Testis (tissue), 2 donors: ENCODE measurements at regions not wholly inside any gene's neighbourhood (a gene's known extent, or its start where the extent isn't known, plus 50 kb on each side); places are given as distances from the start of the nearest gene placed in this dataset.

ENCODE experiments used
- DNase-seq: peaks from one replicate; pipeline ENCODE4 v3.0.0-alpha.2; 2019
- H3K27ac ChIP-seq, 2 donors: fragments of 200-600 bp; sonication (generic); one replicate each; pipeline ENCODE4 v1.5.1; 2019
- H3K27me3 ChIP-seq: fragments of 200-600 bp; sonication (generic); one replicate; pipeline ENCODE4 v1.5.1; 2019
- H3K36me3 ChIP-seq: fragments of 200-600 bp; sonication (generic); one replicate; pipeline ENCODE4 v1.5.1; 2017; ENCODE audit warnings: low read depth; ENCODE audit errors: missing control alignments
- H3K4me1 ChIP-seq: fragments of 200-600 bp; sonication (generic); one replicate; pipeline ENCODE4 v1.5.1; 2019
- H3K4me3 ChIP-seq, 2 donors: fragments of 200-600 bp; sonication (generic); one replicate each; pipeline ENCODE4 v1.5.1; 2017 to 2019
- H3K9me3 ChIP-seq: fragments of 200-600 bp; sonication (generic); one replicate; pipeline ENCODE4 v1.5.1; 2017
- CTCF ChIP-seq, 3 experiments: fragments of 450-650 bp in 2 of 3; fragments of 200-600 bp in 1 of 3; sonication (generic) in 1 of 3; IDR thresholded peaks; one replicate each; pipeline ENCODE4 v1.5.1; 2016 to 2019; ENCODE audit warnings: antibody characterized with exemption in 3 of 3, mild to moderate bottlenecking in 2 of 3, moderate library complexity in 1 of 3
- POLR2A ChIP-seq: fragments of 450-650 bp; IDR thresholded peaks from one replicate; pipeline ENCODE4 v1.6.1; 2017; ENCODE audit warnings: antibody characterized with exemption, mild to moderate bottlenecking, moderate library complexity
- WGBS, 2 donors: methylation state at CpG; one replicate each; pipeline ENCODE4 v1.1.5; 2018; 5-methylcytosine and 5-hydroxymethylcytosine counted together
- intact Hi-C: fragments of 100-400 bp; cut with DNase I; formaldehyde crosslinking; loops from one replicate; pipeline ENCODE4 v1.15.1; 2023; ENCODE audit warnings: low total_unique reads

GRCh38 chr1:22236900-22237299, 94.0 kb upstream of the WNT4 start:
- no peak overlapping the region for H3K27ac ChIP-seq
- H3K4me3 ChIP-seq = no peak overlapping the region
- H3K9me3 ChIP-seq = no peaks in the 10 kb centered on the region
- no peaks in the 10 kb centered on the region for H3K27me3 ChIP-seq
- no peak for DNase-seq
- WGBS, 2 donors = 92 to 94% methylated on average over 6 of the region's 6 CpGs
- no peaks in the 10 kb centered on the region for H3K4me1 ChIP-seq
- TF ChIP-seq POLR2A (no peak), CTCF (IDR thresholded peaks at IDR 0.05) (no peak)
- intact Hi-C loops = no loop called here
- H3K36me3 ChIP-seq = no peaks in the 10 kb centered on the region

GRCh38 chr1:22237433-22238093, 94.7 kb upstream of the WNT4 start:
- WGBS, 2 donors = 86 to 94% methylated on average over 11 of the region's 11 CpGs
- Histone ChIP-seq H3K9me3 (no peaks in the 10 kb centered on the region), H3K27me3 (no peaks in the 10 kb centered on the region), H3K27ac (no peak overlapping the region), H3K36me3 (no peaks in the 10 kb centered on the region), H3K4me3 (no peak overlapping the region), H3K4me1 (no peaks in the 10 kb centered on the region)
- intact Hi-C loops = no loop called here
- DNase-seq = no peak
- TF ChIP-seq POLR2A (no peak), CTCF (IDR thresholded peaks at IDR 0.05) (no peak)

- Histone ChIP-seq H3K36me3 (no peaks in the 10 kb centered on the region), H3K9me3 (no peaks in the 10 kb centered on the region), H3K27me3 (no peaks in the 10 kb centered on the region), H3K4me1 (no peaks in the 10 kb centered on the region), H3K4me3 (no peak overlapping the region), H3K27ac (no peak overlapping the region)
- intact Hi-C loops = no loop called here
- 93 to 97% methylated on average over 26 of the region's 26 CpGs for WGBS, 2 donors
- DNase-seq = no peak
- TF ChIP-seq CTCF (IDR thresholded peaks at IDR 0.05) (no peak), POLR2A (no peak)
Observed at GRCh38 chr1:22238356-22239224, 95.7 kb upstream of the WNT4 start.

DNA sequence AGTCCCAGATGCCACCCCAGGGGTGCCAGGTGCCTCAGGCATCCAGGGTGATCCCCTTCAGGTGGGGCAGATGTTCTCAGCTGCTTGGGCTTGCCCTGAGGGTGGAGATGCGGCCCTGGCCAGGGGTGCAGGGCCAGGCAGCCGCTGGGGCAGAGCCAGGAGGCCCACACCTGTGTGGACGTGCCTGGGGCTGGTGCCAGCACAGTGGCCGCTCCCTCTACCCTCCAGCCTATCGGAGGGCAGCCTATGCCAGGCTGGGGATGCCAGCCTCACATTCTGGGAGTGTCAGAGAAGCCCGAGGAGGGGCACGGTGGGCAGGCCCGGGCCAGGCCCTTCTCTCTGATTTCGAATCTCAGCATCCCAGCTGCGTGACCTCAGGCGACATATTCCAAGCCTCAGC, 96.5 kb upstream of the WNT4 start:
- intact Hi-C loops = no loop called here
- Histone ChIP-seq H3K4me1 (no peaks in the 10 kb centered on the region), H3K9me3 (no peaks in the 10 kb centered on the region), H3K36me3 (no peaks in the 10 kb centered on the region), H3K27me3 (no peaks in the 10 kb centered on the region), H3K27ac (no peak overlapping the region), H3K4me3 (no peak overlapping the region)
- no peak for DNase-seq
- WGBS, 2 donors = 92 to 100% methylated on average over 4 to 7 of the region's 11 CpGs
- no peak for TF ChIP-seq CTCF (IDR thresholded peaks at IDR 0.05)
- TF ChIP-seq POLR2A = no peak
